Bone marrow (tissue), 2 donors: ENCODE measurements at regions not wholly inside any gene's neighbourhood (a gene's known extent, or its start where the extent isn't known, plus 50 kb on each side); places are given as distances from the start of the nearest gene placed in this dataset.

Experiments used
- DNase-seq, 2 donors: peaks; one replicate each; lab custom pipeline; 2025; lab: John Stamatoyannopoulos, UW

DNA sequence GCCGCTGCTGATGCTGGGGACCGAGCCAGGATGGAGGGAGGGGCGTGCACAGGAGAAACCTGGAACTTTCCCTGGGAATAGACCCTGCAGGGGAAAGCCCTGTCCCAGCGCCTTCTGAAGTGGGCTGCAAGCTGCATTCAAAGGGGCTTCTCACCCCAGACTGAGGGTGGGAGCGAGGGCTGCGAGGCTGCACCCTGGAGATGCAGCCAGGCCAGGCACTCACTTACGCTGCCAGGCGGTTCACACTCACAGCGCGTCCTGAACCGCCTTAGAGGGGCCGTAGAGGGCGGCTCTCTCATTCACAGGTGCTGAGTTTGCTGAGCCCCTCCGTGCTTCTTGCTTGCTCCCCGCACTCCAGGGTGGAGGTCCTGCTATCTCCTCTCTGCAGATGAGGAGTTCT lies 208.5 kb upstream of the C14orf180 start:
- no peak for DNase-seq

DNA sequence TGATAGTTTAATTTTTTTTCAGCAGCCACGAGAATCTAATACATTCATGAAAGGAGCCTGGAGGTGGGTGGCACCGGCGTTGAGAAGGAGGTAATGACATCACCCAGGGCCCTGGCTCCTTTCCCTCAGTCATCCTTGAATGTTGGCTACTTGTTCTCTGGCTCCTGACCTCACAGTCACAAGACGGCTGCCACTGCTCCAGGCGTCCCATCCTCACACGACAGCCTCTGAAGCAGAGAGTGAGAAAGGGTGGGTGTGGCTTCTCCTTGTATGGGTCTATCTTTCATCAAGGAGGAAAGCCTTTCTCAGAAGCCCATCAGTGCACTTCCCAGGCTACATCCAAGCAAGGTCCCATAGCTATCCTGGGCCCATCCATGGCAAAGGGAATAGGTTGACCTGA lies 207.6 kb upstream of the C14orf180 start:
- no peak for DNase-seq

DNA sequence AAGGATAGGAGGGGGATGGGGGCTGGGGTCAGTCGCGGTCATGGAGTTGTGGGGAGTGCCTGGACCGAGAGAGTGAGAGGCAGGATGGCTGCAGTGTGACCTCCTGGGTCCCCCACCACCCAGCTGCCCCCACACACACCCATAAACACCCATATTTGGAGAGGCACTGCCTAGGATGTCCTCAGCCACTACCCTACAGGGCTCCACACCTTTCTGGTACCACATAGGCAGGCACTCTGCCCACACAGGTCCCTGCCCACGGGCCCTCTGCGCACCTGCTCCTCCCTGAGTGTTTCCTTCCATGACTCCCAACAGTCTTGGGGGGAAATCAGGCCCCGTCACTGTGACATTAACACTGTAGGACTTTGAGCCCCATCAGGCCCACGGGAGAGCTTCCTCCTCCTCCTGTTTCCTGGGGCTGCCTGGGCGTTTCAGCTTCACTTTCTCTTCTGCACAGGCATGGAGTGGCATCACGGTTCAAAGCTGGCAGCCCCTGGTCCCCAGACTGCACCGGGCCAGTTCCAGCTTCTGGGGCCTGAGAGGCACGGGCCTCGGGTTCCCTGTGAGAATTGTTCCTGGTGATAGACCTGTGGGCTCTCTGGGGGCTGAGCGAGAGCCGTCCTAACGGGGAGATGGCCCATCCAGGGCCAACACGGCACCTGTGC lies 207.0 kb upstream of the C14orf180 start:
- DNase-seq: no peak

DNA sequence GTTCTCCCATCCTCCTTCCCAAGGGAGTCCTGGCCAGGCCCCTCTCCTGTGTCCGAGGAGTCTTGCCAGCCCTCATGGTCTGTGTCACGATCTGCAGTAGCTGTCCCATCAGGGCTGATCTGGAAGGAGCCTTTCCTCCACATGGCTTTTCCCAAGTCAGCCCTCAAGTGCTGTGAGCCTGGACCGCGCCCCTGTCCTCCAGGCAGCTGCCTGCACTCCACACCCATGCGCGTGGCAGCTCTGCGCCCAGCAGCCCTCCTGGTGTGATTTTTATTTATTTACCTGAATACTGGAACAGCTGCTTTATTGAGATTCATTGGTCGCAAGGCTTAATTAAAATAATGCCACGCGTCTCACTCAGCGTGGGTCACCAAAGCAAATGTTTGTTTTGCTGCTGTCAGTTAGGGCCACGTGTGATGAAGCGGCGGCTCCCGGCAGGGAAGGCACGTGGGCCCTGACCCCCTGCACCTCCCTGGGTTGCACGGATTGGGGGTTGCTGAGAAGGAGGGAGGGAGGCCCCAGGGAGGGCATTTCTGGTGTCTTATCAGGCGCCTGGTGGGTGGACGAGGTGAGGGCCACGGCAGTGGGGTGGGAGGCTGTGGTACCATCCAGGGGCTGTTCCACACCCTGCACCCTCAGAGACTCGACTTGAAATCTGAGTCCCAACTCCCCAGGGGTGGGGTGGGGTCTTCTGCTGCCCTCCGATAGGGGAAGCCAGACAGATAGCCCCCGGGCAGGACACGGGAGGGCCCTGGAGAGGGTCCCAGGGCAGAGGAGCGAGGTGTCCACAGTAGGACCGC lies 206.3 kb upstream of the C14orf180 start:
- DNase-seq: no peak

DNA sequence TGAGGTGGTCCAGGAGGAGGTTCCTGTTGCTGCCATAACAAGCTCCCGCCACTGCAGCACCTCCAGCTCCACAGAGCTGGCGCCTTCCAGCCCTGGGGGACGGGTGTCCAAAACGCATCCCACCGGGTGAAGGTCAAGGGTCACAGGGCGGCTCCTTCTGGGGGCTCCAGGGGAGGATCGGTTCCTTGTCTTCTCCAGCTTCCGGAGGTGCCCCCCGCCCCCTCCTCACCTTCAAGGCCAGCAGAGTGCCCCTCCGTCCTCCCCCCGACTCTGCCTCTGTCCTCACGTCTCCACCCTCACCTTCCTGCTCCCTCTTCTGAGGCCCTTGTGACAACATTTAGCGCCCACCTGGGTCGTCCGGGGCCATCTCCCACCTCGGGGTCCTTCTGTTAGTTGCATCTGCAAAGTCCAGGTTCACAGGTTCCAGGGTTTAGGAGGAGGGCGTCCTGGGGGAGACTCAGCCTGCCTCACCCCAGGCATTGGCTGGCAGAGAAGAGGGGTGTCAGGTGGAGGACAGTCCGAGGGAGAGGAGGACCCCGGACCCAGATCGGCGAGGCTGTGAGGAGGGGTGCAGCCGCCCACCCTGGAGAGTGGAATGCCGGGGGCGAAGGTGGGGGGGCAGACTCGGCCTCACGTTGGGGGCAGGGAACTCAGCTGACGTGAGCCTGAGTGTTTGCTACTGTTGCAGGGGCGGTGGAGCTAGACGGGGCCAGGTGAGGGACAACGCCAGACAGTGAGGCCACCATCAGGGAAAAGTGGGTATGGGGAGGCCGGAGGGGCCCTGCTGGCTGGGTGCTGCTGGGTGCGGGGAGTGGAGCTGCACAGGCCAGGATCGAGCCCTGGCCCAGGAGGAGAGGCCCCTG lies 205.5 kb upstream of the C14orf180 start:
- no peak for DNase-seq

DNA sequence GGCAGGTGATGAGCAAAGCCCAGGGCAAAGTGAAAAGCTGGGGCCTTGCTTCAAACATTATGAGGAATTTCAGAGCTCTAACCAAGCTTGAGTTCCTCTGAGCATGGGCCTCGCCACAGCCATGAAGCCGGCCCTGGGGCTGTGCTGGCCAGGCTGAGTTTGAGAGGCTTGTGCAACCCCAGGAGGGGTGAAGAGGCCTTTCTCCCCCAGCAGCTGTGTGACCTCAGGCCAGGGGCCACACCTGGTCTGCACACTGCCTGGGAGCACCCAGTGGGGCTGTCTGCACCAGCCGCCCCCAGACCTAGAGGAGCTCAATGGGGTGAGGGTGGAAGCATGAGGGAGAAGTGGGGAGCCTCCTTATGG lies 204.9 kb upstream of the C14orf180 start:
- no peak for DNase-seq

DNA sequence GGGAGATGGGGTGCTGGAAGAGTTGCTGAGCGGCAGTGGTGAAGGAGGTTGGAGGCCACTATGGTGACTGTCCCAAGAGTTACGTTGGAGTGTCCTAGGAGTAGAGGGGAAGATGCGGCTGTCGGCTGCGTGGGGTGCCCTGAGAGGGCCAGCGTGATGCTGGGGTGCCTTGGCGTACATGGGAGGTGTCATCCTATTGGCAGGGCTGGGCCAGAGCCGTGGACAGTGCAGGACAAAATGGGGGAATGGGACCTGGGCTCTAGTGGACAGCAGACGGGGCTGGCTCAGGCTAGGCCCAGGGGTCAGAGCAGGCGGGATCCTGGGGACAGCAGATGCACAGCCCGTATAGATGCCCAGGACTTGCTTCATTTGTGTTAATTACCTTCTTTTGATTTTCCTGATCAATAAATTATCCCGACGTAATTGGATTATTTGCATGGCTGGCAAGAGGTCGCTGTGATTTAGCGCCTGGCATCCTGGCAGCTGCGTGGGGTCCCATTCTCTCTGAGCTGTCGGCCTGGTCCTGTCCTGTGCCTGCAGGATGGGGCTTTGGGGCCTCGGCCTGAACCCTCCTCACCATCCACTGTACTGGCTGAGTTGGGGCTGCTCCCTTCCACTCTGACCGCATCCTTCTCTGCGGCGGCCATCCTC lies 203.9 kb upstream of the C14orf180 start:
- no peak for DNase-seq

DNA sequence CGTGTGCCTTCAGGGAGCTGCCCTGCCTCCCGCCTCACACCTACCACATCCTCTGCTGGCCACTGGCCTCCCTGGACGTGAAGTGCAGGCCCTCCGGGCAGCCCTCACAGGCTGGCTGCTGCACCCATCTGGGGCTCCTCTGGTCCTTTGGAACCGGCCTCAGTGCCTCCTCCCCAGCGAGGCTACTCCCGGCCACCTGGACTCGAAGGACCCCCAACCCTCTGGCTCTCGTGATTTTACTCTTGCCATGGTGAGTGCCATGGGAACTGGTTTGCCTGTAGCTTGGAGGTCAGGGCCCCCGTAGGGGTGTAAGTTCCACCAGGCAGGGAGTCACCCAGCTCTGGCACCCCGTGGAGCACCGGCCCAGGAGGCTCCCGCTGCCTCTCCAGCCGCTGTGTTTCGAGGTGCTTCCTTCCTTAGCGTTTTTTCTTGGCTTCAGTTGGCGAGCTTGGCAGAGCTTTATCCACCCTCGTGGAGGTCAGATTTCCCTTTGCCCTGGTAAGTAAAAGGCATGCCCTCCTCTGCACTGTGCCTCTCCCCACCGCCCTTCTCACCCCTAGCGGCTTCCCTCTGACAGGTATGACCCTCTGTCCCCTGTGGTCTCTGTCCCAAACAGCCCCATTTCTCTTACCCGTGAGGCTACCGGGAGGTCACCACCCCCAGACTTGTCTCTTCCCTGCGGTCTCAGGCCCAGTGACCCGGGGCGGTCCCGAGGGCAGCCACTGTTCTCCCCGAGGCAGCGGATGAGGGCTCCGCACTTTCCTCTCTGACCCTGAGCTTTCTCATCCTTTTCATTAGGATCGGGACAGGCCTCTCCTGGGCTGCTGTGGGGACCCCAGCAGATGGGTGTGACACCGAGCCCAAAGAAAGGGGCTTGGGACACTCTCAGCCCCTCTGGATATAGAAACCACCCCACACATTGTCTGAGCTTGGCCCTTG lies 203.1 kb upstream of the C14orf180 start:
- no peak for DNase-seq

DNA sequence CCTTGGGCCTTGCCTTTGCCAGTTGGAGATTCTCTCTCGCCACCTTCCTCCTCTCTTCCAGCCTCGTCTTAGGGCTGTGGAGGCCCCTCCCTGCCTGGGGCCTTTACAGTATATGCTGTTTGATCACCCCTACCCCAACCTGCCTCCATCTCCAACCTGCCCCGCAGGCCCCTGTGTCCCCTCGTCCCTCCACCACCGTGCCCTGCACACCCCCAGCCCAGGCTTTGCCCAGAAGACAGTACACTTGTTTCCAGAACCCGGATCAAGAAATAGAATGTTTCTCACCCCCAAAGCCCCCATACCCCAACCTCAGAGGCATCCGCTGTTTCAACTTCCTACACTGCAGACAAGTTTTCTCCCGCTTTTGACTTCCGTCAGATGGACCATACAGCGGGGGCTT lies 202.3 kb upstream of the C14orf180 start:
- no peak for DNase-seq

DNA sequence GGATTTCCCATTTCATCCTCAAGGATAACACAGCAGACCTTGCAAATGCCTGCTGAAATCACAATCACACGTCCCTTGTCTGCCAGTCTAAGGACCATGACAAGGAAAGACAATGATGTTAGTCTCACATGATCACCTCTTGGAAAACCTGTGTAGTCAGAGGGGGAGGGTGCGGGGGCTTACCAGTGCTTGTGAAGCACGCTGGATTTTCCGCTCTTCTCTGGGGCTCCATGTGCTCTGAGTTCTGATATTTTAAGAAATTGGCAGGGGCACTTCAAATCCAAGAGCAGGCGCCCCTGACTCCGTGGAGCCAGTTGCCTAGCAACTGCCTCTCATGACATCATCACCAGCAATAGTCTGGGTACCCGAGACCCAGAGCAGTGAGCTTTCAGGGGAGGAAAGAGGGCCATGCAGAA lies 200.9 kb upstream of the C14orf180 start:
- DNase-seq: no peak

DNA sequence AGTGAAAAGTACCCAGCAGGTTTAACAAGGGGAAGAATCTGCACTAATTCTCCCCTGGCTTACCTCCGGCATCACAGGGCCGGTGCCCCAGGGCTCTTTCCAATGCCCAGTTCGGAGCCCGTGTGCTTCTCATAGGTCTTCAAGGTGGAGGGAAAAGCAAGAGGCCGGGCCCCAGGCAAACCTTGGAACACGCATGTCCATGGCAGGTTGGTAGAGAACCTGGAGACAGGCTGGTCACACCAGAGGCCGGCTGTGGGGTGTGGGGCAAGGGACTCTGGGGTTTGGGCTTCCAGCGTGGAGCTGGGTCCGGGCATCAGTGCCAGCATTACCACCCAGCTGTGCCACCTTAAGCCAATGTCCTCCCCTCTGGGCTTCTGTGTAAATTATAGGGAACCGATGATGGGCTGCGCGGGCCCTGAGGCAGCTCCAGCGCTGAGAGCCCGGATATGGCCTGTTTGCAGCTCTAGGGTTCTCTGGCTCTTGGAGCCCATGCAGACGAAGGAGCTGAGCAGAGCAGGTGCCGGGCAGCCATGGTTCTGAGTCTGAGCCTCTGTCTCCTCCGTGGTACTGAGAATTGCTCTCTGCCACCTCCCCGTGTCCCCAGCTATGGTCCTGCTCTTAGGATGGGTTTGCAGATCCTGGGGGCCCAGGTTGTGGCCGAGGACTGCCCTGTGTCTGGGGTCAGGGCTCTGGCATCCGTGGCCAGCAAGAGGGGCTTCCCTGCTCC lies 197.0 kb upstream of the C14orf180 start:
- no peak for DNase-seq

DNA sequence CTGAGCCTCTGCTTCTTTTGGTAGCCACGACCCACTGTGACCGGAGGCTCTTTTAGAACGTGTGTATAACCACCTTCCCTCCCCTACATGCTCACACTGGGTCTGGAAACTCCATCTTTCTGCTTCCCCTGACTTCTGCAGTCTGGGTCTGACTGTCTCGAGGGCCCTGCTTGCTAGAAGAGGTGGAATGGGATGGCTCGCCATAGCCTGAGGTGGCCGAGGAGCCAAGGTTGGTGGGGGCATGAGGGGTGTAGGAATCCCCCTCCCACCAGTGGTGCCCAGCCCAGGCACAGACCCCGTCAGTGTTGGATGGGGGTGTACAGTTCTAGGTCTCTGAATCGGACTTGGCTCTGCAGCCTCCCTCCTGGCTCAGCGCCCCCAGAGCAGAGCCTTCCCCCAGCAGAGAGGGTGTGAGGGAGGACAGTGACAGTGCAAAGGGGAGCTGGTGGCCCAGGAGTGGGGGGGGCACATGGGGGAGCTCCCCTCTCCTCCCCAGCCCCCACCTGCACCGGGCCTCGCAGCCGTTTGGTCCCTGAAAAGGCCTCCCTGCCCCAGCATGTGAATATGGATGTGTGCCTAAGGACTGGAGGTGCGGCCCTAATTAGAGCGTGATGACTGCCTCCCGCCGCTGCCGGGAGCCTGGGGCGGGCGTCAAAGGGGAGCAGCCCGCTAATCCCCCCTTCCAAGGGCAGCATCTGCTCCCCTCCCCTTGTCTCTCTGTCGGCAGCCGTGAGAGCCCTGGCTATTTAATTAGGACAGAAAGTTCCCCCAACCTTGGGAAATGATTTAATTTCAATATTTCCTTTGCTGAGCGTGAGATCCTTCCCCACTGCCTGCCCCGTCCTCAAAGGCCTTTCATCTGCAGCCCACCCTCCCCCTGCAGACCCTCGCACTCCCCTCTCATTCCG lies 196.2 kb upstream of the C14orf180 start:
- no peak for DNase-seq

DNA sequence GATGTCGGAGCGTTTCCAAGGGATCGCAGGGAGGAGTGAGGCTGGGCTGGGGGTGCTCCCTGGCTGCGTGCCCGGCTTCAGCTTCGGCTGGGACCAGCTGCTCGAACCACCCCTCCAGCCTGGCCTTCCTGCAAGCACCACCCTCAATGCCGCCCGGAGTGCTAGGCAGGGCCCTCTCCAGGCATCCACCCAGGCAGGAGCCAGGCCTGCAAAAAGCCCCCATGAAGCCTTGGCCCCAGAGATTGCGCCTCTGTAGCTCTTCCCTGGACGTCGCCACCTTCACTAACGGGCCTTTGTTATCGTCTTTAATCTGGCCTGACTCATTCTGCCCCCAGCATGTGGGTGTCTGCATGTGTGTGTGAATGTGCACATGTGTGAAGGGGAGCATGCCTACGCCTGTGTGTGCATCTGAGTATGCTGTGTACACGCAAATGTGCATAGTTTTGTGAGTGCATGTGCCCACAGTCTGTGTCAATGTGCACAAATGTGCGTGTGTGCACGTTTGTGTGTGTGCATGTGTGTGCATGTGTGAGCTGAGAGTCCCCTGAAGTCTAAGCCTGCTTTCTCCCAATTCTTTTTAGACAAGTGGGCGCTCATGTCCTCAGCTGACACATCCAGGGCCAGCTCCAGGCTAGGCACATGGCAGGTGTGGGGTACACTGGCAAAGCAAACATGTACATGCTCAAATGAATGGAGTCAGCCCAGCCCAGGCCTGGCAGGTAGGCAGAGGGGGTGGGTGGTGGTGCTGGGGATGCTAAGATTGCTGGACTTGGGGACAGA lies 195.4 kb upstream of the C14orf180 start:
- DNase-seq: peak in 1 of 2 donors; percentile 8

DNA sequence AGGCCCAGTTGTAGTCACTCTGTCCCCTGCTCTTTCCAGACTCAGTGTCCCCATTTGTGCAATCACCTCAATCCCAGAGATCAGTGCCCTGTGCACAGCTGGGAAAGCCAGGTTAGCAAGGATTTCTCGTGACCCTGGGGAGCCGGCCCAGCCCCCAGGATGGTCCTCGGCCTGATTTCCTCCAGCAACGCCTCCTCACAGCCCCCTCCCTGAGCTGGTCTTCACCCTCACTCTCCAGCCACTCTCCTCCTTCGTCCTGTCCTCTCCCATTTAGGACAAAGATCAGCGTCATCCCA lies 194.8 kb upstream of the C14orf180 start:
- no peak for DNase-seq

DNA sequence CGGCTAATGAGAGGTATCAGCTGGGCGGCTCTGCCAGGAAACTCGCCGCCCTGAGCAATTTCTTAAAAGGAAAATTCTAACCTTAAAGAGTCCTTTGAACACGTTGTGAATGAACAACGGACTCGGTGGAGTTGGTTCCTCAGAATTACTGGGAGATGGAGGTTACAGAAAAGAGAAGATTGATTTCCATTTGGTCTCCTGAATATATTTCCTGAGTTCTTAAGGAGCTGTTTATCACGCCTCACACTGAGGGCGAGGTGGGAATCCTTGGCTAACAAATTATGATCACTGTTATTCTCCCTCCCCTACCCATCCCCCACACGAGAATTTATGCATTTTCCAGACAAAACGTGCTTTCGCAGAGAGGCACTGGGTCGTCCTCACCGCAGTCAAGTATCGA lies 194.5 kb upstream of the C14orf180 start:
- DNase-seq: no peak

DNA sequence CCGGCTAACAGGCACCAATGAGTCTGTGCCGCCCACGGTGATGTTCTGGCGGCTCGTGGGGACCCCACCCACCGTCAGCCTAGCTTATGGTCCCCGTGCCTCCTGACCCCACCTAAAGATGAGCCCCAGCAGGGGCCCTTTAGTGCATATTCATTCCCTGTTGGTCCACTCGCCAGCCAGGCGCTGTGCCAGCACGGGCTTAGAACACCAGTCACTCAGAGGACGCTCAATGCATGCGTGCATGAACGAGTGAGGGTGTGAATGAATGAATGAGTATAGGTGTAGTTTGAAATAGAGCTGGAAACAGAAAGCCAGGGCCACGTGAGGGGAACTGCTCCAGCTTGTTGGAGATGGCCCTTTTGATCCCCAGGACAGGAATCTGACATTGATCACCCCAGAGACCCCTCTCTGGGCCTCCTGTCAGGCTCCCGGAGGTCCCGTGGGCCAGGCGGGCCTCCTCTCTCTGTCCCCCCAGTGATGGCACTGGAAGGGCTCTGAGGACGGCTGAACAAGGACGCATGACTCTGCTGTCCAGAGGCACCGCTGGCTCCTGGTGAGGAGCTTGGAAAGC lies 193.9 kb upstream of the C14orf180 start:
- no peak for DNase-seq

DNA sequence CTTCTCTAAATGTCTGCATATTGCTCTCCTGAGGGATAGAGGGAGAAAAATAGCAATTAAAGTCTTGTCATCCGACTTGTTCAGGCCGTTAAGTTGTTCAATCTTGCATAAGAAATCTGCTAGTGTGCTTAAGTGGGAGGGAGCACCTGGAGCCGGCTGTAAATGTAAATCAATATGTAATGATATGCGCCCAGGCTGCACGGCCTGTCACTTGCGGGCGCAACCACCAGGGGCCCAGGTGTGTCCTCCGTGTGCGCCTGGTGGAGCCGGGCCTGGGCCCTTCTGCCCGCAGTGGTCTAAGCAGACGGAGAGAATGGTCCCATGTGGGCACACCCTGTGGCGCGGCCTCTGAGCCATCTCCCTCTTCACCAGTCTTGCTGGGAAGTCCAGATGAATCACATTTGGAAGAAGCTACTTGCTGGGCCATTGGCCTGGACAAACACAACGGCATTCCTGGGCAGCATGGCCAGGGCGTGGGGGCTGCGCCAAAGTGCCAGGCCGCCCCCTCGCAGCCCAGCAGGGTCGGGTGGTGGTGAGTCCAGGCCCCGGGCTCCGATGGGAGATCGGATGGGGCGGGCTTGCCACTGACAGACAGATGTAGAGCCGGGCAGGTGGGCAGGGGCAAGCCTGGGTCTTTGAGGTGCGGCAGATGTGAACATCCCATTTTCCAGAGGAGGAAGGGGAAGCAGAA lies 193.3 kb upstream of the C14orf180 start:
- DNase-seq: no peak
